Prostate gland (tissue), 2 donors: ENCODE measurements at regions not wholly inside any gene's neighbourhood (a gene's known extent, or its start where the extent isn't known, plus 50 kb on each side); places are given as distances from the start of the nearest gene placed in this dataset.
"Not testable (repeated sequence)": the region's sequence is repeated elsewhere in the genome, so short reads cannot be mapped to it uniquely, and the experiment has no call there.

Experiments used
- DNase-seq: peaks from one replicate; pipeline ENCODE4 v3.0.0-alpha.2; 2019; ENCODE audit warnings: low spot score
- H3K27ac ChIP-seq, 2 donors: fragments of 200-600 bp; sonication (generic); 2 replicates each; pipeline ENCODE4 v1.5.1; 2017 to 2019
- H3K27me3 ChIP-seq: fragments of 200-600 bp; sonication (generic); replicated peaks from 2 replicates; pipeline ENCODE4 v1.5.1; 2019; ENCODE audit not compliant: insufficient read depth
- H3K36me3 ChIP-seq, 2 donors: fragments of 200-600 bp; sonication (generic); 1 replicate in 1 of 2; 2 replicates in 1 of 2; pipeline versions ENCODE4 v1.5.1 to v1.8.1; 2017 to 2019
- H3K4me1 ChIP-seq: fragments of 200-600 bp; sonication (generic); replicated peaks from 2 replicates; pipeline ENCODE4 v1.5.1; 2019
- H3K4me3 ChIP-seq, 2 donors: fragments of 200-600 bp; sonication (generic); 2 replicates each; pipeline ENCODE4 v1.5.1; 2017 to 2019
- H3K9me3 ChIP-seq: fragments of 200-600 bp; sonication (generic); 2 replicates; pipeline ENCODE4 v1.5.1; 2017
- CTCF ChIP-seq, 4 experiments: fragments of 200-600 bp in 2 of 4; fragments of 450-650 bp in 2 of 4; sonication (generic) in 2 of 4; IDR thresholded peaks; 1 replicate in 3 of 4; 2 replicates in 1 of 4; pipeline ENCODE4 v1.5.1; 2016 to 2019; ENCODE audit warnings: antibody characterized with exemption in 4 of 4, mild to moderate bottlenecking in 2 of 4, moderate library complexity in 2 of 4
- POLR2A ChIP-seq: fragments of 450-650 bp; IDR thresholded peaks from one replicate; pipeline ENCODE4 v1.6.1; 2016; ENCODE audit warnings: antibody characterized with exemption, mild to moderate bottlenecking
- POLR2AphosphoS5 ChIP-seq: sonication (generic); formaldehyde crosslinking; IDR thresholded peaks from one replicate; pipeline ENCODE4 v1.6.1; 2017; ENCODE audit warnings: antibody characterized with exemption
- WGBS: methylation state at CpG from one replicate; pipeline ENCODE4 v1.1.5; 2018; 5-methylcytosine and 5-hydroxymethylcytosine counted together
- intact Hi-C: fragments of 100-400 bp; cut with DNase I; formaldehyde crosslinking; loops from one replicate; pipeline ENCODE4 v1.14.2; 2022

GRCh38 chr1:116185161-116185701 lies 74.0 kb downstream of the MAB21L3 start:
- no peak for TF ChIP-seq POLR2A
- no peak for TF ChIP-seq CTCF (IDR thresholded peaks at IDR 0.05)
- no peak for TF ChIP-seq POLR2AphosphoS5
- Histone ChIP-seq H3K36me3 (no peaks in the 10 kb centered on the region), H3K27me3 (no peaks in the 10 kb centered on the region), H3K4me1 (no peaks in the 10 kb centered on the region), H3K9me3 (no peaks in the 10 kb centered on the region), H3K4me3 (no peak overlapping the region), H3K27ac (no peak overlapping the region)
- DNase-seq, result no peak
- intact Hi-C loops, result loop anchor here (5.0 kb wide), 1 partner anchor 62 kb away; no protein-coding TSS in a partner anchor
- 66% methylated on average over 5 of the region's 5 CpGs for WGBS

- no peaks in the 10 kb centered on the region for H3K9me3 ChIP-seq
- H3K27me3 ChIP-seq, result no peaks in the 10 kb centered on the region
- H3K4me3 ChIP-seq, result no peak overlapping the region
- no peak overlapping the region for H3K27ac ChIP-seq
- H3K36me3 ChIP-seq, result no peaks in the 10 kb centered on the region
- no peaks in the 10 kb centered on the region for H3K4me1 ChIP-seq
- no peak for TF ChIP-seq POLR2AphosphoS5
- intact Hi-C loops, result loop anchor here (5.0 kb wide), 1 partner anchor 58 kb away; no protein-coding TSS in a partner anchor
- no peak for DNase-seq
- WGBS, result 92% methylated on average over 3 of the region's 3 CpGs
Measured at GRCh38 chr1:116189481-116189880, 78.3 kb downstream of the MAB21L3 start.

- DNase-seq, result no peak
- WGBS, result 91% methylated on average over 2 of the region's 2 CpGs
- intact Hi-C loops, result no loop called here
- TF ChIP-seq POLR2A, result no peak
- Histone ChIP-seq H3K36me3 (no peaks in the 10 kb centered on the region), H3K27ac (no peak overlapping the region), H3K4me1 (no peaks in the 10 kb centered on the region), H3K9me3 (no peaks in the 10 kb centered on the region), H3K4me3 (no peak overlapping the region), H3K27me3 (no peaks in the 10 kb centered on the region)
Measured at GRCh38 chr1:116191294-116191693, 80.1 kb downstream of the MAB21L3 start.

- Histone ChIP-seq H3K4me3 (no peak overlapping the region), H3K27ac (no peak overlapping the region), H3K4me1 (no peaks in the 10 kb centered on the region), H3K36me3 (no peaks in the 10 kb centered on the region), H3K9me3 (no peaks in the 10 kb centered on the region), H3K27me3 (no peaks in the 10 kb centered on the region)
- WGBS, result 74% methylated on average over 2 of the region's 2 CpGs
- intact Hi-C loops, result no loop called here
- TF ChIP-seq POLR2A, result no peak
- TF ChIP-seq CTCF (IDR thresholded peaks at IDR 0.05), result no peak
- no peak for TF ChIP-seq POLR2AphosphoS5
- DNase-seq, result no peak
Measured at GRCh38 chr1:116193768-116194167, 82.6 kb downstream of the MAB21L3 start.

- Histone ChIP-seq H3K36me3 (no peaks in the 10 kb centered on the region), H3K27ac (no peak overlapping the region), H3K9me3 (no peaks in the 10 kb centered on the region), H3K4me1 (no peaks in the 10 kb centered on the region), H3K27me3 (no peaks in the 10 kb centered on the region), H3K4me3 (no peak overlapping the region)
- intact Hi-C loops, result no loop called here
- 84% methylated on average over 1 of the region's 1 CpG for WGBS
- TF ChIP-seq CTCF (IDR thresholded peaks at IDR 0.05) (no peak), POLR2AphosphoS5 (no peak)
- DNase-seq, result no peak
Measured at GRCh38 chr1:116194568-116194967, 83.4 kb downstream of the MAB21L3 start.

- no peaks in the 10 kb centered on the region for H3K27me3 ChIP-seq
- WGBS, result 16% methylated on average over 1 of the region's 1 CpG
- H3K4me1 ChIP-seq, result no peaks in the 10 kb centered on the region
- TF ChIP-seq CTCF (IDR thresholded peaks at IDR 0.05), result no peak
- no peak for TF ChIP-seq POLR2AphosphoS5
- TF ChIP-seq POLR2A, result no peak
- H3K9me3 ChIP-seq, result no peaks in the 10 kb centered on the region
- no peak overlapping the region for H3K4me3 ChIP-seq
- intact Hi-C loops, result no loop called here
- H3K27ac ChIP-seq, result no peak overlapping the region
- no peak for DNase-seq
- no peaks in the 10 kb centered on the region for H3K36me3 ChIP-seq
Measured at GRCh38 chr1:116195077-116195868, 84.1 kb downstream of the MAB21L3 start.

GRCh38 chr1:116200343-116200742 lies 89.1 kb downstream of the MAB21L3 start:
- H3K4me1 ChIP-seq, H3K4me3 ChIP-seq, H3K27me3 ChIP-seq, DNase-seq, H3K9me3 ChIP-seq, intact Hi-C loops, H3K27ac ChIP-seq, H3K36me3 ChIP-seq: not testable (repeated sequence)
- WGBS, result 84% methylated on average over 2 of the region's 2 CpGs
